Neural cell (in vitro differentiated cells): ENCODE measurements at regions not wholly inside any gene's neighbourhood (a gene's known extent, or its start where the extent isn't known, plus 50 kb on each side); places are given as distances from the start of the nearest gene placed in this dataset.

ENCODE experiments used
- CTCF ChIP-seq: fragments of 450-650 bp; IDR thresholded peaks from 2 replicates; pipeline ENCODE4 v1.5.1; 2014; ENCODE audit warnings: antibody characterized with exemption, mild to moderate bottlenecking, moderate library complexity; ENCODE audit not compliant: poor library complexity, severe bottlenecking
- EZH2 ChIP-seq: fragments of 200-600, 300-800 bp; shearing (Covaris generic), sonication (generic); IDR thresholded peaks from 2 replicates; pipeline ENCODE4 v1.6.1; 2014; ENCODE audit warnings: antibody characterized with exemption, low read length, borderline replicate concordance, mild to moderate bottlenecking; ENCODE audit not compliant: insufficient read depth, poor library complexity, severe bottlenecking
- RAD21 ChIP-seq: fragments of 450-650 bp; conservative IDR thresholded peaks from 2 replicates; pipeline ENCODE4 v1.6.1; 2014; ENCODE audit warnings: antibody characterized with exemption, mild to moderate bottlenecking, moderate library complexity
- TAF1 ChIP-seq: IDR thresholded peaks from 2 replicates; pipeline ENCODE4 v1.6.1; 2012; ENCODE audit warnings: low read depth

GRCh38 chr16:52603015-52603414, 56.1 kb upstream of the TOX3 start:
- TF ChIP-seq CTCF (no peak), RAD21 (no peak), EZH2 (no peak), TAF1 (no peak)
